ENCODE measurements at regions not wholly inside any gene's neighbourhood (a gene's known extent, or its start where the extent isn't known, plus 50 kb on each side); places are given as distances from the start of the nearest gene placed in this dataset.

DNA sequence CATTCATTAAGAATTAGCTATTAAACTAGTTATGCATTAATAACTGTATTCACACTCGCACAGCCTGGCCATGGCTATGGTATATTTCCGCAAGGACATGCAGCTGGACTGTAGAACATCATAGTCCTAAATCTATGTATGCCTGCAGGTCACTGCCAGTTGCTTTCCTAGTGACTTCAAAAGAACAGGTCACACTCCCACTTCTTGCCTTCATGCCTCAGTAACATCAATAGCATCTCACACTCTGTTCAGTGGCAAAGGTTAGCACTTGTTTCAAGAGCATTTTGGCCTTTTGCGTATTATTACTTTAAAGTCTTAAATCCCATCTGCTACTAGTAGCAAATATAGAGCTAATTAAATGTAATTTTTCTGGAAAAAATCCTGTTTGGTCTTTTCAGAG is 131.4 kb upstream of the DCC start:
- TF ChIP-seq, protein P1, sequence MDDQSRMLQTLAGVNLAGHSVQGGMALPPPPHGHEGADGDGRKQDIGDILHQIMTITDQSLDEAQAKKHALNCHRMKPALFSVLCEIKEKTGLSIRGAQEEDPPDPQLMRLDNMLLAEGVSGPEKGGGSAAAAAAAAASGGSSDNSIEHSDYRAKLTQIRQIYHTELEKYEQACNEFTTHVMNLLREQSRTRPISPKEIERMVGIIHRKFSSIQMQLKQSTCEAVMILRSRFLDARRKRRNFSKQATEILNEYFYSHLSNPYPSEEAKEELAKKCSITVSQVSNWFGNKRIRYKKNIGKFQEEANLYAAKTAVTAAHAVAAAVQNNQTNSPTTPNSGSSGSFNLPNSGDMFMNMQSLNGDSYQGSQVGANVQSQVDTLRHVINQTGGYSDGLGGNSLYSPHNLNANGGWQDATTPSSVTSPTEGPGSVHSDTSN (IDR thresholded peaks at IDR 0.05), result no peak
- TF ChIP-seq, protein P2, sequence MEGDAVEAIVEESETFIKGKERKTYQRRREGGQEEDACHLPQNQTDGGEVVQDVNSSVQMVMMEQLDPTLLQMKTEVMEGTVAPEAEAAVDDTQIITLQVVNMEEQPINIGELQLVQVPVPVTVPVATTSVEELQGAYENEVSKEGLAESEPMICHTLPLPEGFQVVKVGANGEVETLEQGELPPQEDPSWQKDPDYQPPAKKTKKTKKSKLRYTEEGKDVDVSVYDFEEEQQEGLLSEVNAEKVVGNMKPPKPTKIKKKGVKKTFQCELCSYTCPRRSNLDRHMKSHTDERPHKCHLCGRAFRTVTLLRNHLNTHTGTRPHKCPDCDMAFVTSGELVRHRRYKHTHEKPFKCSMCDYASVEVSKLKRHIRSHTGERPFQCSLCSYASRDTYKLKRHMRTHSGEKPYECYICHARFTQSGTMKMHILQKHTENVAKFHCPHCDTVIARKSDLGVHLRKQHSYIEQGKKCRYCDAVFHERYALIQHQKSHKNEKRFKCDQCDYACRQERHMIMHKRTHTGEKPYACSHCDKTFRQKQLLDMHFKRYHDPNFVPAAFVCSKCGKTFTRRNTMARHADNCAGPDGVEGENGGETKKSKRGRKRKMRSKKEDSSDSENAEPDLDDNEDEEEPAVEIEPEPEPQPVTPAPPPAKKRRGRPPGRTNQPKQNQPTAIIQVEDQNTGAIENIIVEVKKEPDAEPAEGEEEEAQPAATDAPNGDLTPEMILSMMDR (IDR thresholded peaks at IDR 0.05), result no peak
- no peak for TF ChIP-seq EZH2phosphoT487 (IDR thresholded peaks at IDR 0.05; ENCODE audit: borderline replicate concordance, low read depth)
- TF ChIP-seq, protein P3, sequence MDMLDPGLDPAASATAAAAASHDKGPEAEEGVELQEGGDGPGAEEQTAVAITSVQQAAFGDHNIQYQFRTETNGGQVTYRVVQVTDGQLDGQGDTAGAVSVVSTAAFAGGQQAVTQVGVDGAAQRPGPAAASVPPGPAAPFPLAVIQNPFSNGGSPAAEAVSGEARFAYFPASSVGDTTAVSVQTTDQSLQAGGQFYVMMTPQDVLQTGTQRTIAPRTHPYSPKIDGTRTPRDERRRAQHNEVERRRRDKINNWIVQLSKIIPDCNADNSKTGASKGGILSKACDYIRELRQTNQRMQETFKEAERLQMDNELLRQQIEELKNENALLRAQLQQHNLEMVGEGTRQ (IDR thresholded peaks at IDR 0.05; ENCODE audit: borderline replicate concordance, low read depth, low read length), result no peak

Data from SK-N-SH (cell line).